ENCODE measurements at regions not wholly inside any gene's neighbourhood (a gene's known extent, or its start where the extent isn't known, plus 50 kb on each side); places are given as distances from the start of the nearest gene placed in this dataset.

DNA sequence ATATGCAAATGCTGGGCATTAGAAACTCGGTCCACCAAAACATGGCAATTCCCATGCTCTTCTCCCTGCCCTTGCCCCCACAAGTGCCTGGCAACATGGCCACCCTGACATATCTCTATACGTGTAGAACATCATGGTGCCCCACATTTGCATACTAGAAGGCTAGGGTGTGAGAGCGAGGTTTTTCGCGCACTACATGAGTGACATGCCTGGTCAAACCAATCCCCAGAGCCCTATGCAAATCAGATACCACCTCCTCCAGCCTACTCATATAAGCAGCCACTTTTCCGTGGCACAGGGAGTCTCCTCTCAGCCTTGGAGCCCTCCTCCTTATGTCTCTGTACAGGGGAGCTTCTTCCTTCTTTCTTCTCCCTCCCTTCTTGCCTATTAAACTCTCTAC, 296.1 kb upstream of the GULP1 start:
- WGBS, 5 donors, result 76 to 92% (median 84%) methylated on average over 6 of the region's 6 CpGs
- DNase-seq, result no peak
- H3K27ac ChIP-seq, result no peak overlapping the region
- TF ChIP-seq POLR2A (IDR thresholded peaks at IDR 0.05) (no peak), EP300 (IDR thresholded peaks at IDR 0.05) (no peak), POLR2AphosphoS5 (IDR thresholded peaks at IDR 0.05) (no peak)
- TF ChIP-seq, protein P1, sequence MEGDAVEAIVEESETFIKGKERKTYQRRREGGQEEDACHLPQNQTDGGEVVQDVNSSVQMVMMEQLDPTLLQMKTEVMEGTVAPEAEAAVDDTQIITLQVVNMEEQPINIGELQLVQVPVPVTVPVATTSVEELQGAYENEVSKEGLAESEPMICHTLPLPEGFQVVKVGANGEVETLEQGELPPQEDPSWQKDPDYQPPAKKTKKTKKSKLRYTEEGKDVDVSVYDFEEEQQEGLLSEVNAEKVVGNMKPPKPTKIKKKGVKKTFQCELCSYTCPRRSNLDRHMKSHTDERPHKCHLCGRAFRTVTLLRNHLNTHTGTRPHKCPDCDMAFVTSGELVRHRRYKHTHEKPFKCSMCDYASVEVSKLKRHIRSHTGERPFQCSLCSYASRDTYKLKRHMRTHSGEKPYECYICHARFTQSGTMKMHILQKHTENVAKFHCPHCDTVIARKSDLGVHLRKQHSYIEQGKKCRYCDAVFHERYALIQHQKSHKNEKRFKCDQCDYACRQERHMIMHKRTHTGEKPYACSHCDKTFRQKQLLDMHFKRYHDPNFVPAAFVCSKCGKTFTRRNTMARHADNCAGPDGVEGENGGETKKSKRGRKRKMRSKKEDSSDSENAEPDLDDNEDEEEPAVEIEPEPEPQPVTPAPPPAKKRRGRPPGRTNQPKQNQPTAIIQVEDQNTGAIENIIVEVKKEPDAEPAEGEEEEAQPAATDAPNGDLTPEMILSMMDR (IDR thresholded peaks at IDR 0.05), result no peak
- no peaks in the 10 kb centered on the region for H3K4me1 ChIP-seq
- H3K9me3 ChIP-seq, result no peaks in the 10 kb centered on the region
- no peaks in the 10 kb centered on the region for H3K27me3 ChIP-seq
- H3K4me3 ChIP-seq, result no peak overlapping the region
- no peaks in the 10 kb centered on the region for H3K36me3 ChIP-seq
- intact Hi-C loops (cut with DNase I; ENCODE audit: low total_unique reads), result no loop called here

DNA sequence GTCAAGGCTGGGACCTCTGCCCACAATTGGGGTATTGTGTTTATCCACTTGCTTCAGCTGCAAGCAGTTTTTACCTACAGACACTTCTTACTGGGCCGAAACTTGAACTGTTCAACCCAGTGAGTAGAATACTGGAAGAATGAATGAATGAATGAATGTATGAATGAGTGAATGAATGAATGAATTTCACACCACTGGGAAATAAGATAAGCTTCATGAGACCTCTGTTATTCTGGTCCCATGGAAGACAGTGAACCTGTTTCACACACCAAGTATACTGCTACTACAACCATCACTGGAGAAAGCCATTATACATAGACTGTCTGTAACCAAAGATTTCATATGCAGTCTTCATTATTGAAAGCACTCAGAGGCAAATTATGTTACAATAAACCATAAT, 295.0 kb upstream of the GULP1 start:
- DNase-seq, result no peak
- H3K27me3 ChIP-seq, result no peaks in the 10 kb centered on the region
- no peak overlapping the region for H3K27ac ChIP-seq
- WGBS, 5 donors, result 92 to 100% (median 96%) methylated on average over 1 of the region's 1 CpG
- no peak overlapping the region for H3K4me3 ChIP-seq
- TF ChIP-seq POLR2AphosphoS5 (IDR thresholded peaks at IDR 0.05), result no peak
- TF ChIP-seq, protein P1 (IDR thresholded peaks at IDR 0.05), result no peak
- H3K36me3 ChIP-seq, result no peaks in the 10 kb centered on the region
- H3K9me3 ChIP-seq, result no peaks in the 10 kb centered on the region
- intact Hi-C loops (cut with DNase I; ENCODE audit: low total_unique reads), result no loop called here
- no peaks in the 10 kb centered on the region for H3K4me1 ChIP-seq

DNA sequence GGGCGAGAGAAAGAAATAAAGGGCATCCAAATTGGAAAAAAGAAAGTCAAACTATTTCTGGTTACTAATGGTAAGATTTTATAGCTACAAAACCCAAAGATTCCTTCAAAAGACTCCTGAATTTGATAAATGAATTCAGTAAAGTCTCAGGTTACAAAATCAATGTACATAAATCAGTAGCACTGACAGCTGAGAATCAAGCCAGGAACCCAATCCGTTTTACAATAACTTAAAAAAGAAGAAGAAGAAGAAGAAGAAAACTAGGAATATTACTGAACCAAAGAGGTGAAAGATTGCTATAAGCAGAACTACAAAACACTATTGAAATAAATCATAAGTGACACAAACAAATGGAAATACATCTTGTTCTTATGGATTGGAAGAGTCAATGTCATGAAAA, 291.5 kb upstream of the GULP1 start:
- Histone ChIP-seq H3K9me3 (no peaks in the 10 kb centered on the region), H3K4me3 (no peak overlapping the region), H3K27ac (no peak overlapping the region), H3K36me3 (no peaks in the 10 kb centered on the region), H3K27me3 (no peaks in the 10 kb centered on the region), H3K4me1 (no peaks in the 10 kb centered on the region)
- TF ChIP-seq POLR2A (IDR thresholded peaks at IDR 0.05) (no peak), EP300 (IDR thresholded peaks at IDR 0.05) (no peak), POLR2AphosphoS5 (IDR thresholded peaks at IDR 0.05) (no peak)
- TF ChIP-seq, protein P1 (IDR thresholded peaks at IDR 0.05), result no peak
- intact Hi-C loops (cut with DNase I; ENCODE audit: low total_unique reads), result no loop called here
- 19 to 34% (median 30%) methylated on average over 2 of the region's 2 CpGs for WGBS, 5 donors
- no peak for DNase-seq

DNA sequence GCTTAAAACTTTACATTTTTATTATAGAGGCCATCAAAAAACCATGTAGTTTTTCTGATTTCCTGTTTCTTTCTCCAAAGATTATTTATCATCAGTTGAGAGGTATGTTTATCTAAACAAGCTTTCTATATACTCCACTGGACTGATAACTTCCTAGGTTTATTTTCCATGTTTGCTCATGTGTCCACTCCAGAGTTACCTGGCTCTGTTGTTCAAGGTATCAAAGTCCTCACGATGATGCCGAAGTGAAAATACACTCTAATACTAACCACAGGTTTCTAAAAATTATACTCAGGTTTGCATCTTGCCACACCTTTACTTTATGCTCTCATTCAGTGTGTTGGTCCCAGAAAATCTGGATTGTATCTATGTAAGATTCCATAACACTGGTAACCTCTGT, 287.9 kb upstream of the GULP1 start:
- TF ChIP-seq, protein P1 (IDR thresholded peaks at IDR 0.05), result no peak
- no peak for TF ChIP-seq EP300 (IDR thresholded peaks at IDR 0.05)
- WGBS, 5 donors, result 18 to 48% (median 31%) methylated on average over 2 of the region's 2 CpGs
- intact Hi-C loops (cut with DNase I; ENCODE audit: low total_unique reads), result no loop called here
- Histone ChIP-seq H3K4me1 (no peaks in the 10 kb centered on the region), H3K36me3 (no peaks in the 10 kb centered on the region), H3K27me3 (no peaks in the 10 kb centered on the region), H3K27ac (no peak overlapping the region), H3K4me3 (no peak overlapping the region), H3K9me3 (no peaks in the 10 kb centered on the region)
- no peak for DNase-seq

DNA sequence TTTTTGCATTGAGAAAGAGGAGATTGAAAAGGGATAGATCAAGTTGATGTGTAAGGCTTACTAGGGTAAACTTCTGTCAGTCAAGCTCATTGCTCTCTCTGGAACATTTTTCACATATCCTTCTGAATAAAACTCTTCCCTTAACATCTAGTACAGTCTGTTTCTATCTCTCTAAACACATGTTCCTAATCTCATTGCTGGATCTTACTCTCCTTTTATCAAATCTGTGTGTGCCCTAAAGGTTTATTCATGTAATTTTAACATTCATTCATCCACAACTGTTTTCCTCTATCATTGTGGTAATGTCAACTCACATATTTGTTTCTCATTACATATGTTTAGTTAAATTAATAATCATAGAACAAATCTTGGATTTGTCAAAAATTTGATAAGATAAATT, 277.9 kb upstream of the GULP1 start:
- intact Hi-C loops (cut with DNase I; ENCODE audit: low total_unique reads), result no loop called here
- Histone ChIP-seq H3K27me3 (no peaks in the 10 kb centered on the region), H3K36me3 (no peaks in the 10 kb centered on the region), H3K27ac (no peak overlapping the region), H3K9me3 (no peaks in the 10 kb centered on the region), H3K4me1 (no peaks in the 10 kb centered on the region), H3K4me3 (no peak overlapping the region)
- no peak for TF ChIP-seq EP300 (IDR thresholded peaks at IDR 0.05)
- TF ChIP-seq, protein P1 (IDR thresholded peaks at IDR 0.05), result no peak
- no peak for TF ChIP-seq POLR2AphosphoS5 (IDR thresholded peaks at IDR 0.05)
- no peak for TF ChIP-seq POLR2A (IDR thresholded peaks at IDR 0.05)
- DNase-seq, result no peak

Data from stomach (tissue), 8 donors.